ENCODE measurements at regions not wholly inside any gene's neighbourhood (a gene's known extent, or its start where the extent isn't known, plus 50 kb on each side); places are given as distances from the start of the nearest gene placed in this dataset.

DNA sequence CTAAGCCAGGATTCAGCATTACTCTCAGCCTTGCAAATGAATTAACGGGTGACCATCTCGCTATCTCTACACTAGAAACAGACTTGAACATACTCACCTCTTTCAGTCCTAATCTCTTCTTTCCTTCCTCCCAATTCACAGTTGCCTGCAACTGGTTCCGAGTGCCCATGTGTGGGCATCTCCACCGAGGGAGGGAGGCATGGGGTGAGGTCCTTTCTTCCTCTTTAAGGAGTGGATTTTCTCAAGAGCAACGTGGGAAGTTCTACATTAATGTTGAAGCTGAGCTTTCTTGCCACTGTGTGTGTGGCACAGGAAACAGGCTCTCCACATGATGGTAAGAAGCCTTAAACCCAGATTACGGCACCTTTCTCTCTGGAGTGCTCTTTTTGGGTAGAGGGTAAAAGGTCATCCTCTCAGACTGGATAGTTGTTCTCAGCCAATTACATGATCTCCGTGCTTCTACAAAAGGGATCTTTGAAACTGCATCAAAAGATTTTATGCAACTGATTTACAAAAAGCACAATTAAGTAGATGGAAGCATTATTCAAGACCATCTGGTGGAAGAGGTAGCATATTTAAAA, 286.8 kb upstream of the NR2F2 start:
- TF ChIP-seq, protein P1, sequence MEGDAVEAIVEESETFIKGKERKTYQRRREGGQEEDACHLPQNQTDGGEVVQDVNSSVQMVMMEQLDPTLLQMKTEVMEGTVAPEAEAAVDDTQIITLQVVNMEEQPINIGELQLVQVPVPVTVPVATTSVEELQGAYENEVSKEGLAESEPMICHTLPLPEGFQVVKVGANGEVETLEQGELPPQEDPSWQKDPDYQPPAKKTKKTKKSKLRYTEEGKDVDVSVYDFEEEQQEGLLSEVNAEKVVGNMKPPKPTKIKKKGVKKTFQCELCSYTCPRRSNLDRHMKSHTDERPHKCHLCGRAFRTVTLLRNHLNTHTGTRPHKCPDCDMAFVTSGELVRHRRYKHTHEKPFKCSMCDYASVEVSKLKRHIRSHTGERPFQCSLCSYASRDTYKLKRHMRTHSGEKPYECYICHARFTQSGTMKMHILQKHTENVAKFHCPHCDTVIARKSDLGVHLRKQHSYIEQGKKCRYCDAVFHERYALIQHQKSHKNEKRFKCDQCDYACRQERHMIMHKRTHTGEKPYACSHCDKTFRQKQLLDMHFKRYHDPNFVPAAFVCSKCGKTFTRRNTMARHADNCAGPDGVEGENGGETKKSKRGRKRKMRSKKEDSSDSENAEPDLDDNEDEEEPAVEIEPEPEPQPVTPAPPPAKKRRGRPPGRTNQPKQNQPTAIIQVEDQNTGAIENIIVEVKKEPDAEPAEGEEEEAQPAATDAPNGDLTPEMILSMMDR (conservative IDR thresholded peaks at IDR 0.05 in 1 of 2, IDR thresholded peaks at IDR 0.05 in 1 of 2; ENCODE audit: low read depth in 1 of 2, low read length in 2 of 2) = no peak
- TF ChIP-seq EZH2 (IDR thresholded peaks at IDR 0.05; ENCODE audit: low read length, missing control alignments) = no peak

Measured in fibroblast of lung (primary cell).